Occipital lobe (tissue), 1 donor: ENCODE measurements at regions not wholly inside any gene's neighbourhood (a gene's known extent, or its start where the extent isn't known, plus 50 kb on each side); places are given as distances from the start of the nearest gene placed in this dataset.
A peak's percentile ranks its signal among the peaks of the same experiment; 100 is the strongest.

Experiments
- DNase-seq: peaks from one replicate; lab custom pipeline; 2025; lab: John Stamatoyannopoulos, UW

- no peak for DNase-seq
Observed at GRCh38 chr4:57614257-57614932, 504.2 kb upstream of the IGFBP7 start.

DNA sequence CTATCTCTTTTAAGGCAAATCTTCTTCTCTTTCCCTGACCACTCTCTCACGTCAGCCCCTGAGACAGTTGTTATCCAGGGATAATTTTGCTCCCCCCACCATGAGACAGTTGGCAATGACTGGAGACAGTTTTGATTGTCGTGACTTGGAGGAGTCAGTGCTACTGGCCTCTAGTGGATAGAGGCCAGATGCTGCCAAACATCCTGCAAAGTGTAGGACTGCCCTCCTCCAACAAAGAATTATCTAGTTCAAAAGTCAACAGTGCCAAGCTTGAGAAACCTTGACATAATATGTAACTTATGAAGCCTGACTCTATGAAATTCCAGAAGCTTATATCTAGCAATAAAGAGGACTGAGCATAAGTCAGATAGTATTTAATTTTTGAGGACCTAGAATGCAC lies 502.1 kb upstream of the IGFBP7 start:
- no peak for DNase-seq

DNA sequence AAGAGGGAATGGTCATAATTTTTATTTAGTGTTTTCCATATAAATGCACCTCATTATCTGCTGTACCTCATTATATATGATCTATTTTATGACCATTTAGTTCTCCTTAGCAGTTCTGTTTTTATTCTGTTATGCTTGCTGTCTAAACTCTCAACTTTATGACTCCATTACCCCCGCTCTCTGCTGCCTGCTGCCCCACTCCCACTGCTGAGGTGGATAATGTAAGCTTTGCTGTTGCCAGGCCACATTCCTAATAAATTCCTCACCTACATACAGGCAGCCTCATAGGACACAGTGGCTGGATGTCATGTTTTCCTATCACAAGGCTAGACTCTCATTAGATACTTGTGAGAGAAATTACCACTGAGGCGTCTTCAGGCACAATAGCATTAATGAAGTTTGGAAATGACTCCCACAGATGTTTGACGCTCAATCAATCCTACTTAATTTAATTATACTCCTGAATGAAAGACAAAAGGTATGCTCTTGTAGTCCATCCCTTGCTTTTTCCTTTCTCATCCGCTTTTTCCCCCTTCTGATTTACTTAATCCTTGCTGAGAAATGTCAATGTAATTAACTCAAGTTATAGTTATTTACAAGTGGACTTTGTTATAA lies 497.5 kb upstream of the IGFBP7 start:
- no peak for DNase-seq

- no peak for DNase-seq
Observed at GRCh38 chr4:57605376-57605775, 495.2 kb upstream of the IGFBP7 start.

DNA sequence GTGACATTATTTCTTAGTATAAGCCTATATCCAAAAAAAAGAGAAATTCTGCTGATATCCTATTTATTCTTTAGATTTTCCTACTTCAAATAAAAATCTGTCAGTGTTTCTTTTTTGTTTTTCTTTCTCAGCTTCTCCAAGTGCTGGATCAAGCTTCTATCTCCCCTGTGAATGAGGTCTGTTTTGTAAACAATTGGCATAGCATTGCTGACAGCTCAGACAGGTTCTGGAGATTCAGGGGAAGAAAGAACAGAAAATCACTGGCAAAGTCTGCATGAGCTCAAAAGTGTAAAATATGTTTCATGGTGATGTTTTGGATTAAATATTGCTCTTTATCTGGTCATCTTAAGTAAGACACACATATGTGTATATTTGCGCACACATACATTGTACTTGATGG lies 492.0 kb upstream of the IGFBP7 start:
- no peak for DNase-seq

- DNase-seq = no peak
Observed at GRCh38 chr4:57591073-57591472, 480.9 kb upstream of the IGFBP7 start.

DNA sequence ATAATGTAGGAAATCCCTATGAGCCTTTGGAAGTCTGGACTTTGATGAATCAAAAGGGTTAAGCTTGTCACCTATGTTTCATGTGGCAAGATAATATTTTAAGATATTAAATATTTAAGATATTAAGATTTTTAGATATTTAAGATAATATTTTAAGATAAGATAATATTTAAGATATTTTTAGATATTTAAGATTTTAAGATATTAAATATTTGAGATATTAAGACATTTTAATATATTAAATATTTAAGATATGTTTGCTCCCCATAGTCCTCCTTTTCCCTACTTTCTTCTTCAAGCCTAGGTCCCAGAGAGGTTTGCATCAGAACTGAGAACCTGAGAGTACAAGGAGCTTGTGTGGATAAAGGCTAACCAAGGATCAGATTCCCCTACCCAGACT lies 478.4 kb upstream of the IGFBP7 start:
- no peak for DNase-seq

GRCh38 chr4:57580710-57581599 lies 470.8 kb upstream of the IGFBP7 start:
- no peak for DNase-seq

DNA sequence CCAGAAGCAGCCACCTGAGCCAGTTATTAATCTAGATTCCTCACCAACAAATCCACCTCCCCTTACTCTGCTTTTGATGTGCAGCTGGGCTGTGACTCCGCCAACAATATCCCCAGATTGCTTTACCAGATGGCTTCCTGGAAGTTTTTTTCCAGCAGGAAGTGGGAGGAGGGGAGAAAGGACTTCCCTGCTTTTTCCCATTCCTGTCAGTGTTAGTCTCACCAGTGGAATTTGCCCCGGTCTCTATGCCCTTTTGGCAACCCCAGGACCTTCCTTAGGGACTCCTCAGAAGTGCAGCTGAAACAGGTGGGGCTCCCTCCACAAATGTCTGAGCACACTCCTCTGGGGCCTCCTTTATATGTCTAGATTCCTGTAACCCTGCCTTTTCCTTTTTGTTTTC lies 465.2 kb upstream of the IGFBP7 start:
- no peak for DNase-seq

DNA sequence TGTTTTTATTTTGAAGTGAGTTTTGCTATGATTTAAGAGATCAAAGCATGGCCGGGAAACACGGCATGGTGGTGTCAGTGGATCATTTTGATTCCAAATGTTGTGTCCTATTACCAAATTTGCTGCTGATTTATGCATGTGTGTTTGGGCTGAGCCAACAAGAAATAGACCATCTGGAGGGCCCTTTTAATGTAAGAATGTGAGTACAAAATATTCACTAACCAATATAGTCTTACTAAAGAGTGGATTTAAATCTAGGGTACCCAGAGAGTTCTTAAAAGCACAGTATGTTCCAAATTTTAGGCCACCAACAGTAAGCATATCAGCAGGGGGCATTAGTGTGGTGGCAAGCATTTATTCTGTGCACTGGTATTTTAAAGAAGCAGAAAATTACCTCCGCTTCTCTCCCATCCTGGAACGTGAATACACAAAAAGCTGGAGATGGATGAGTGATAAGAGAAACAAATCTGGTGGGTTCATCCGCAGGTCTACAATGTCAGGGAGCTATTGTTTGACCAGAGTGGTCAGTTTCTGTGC lies 444.4 kb upstream of the IGFBP7 start:
- no peak for DNase-seq

- no peak for DNase-seq
Observed at GRCh38 chr4:57553728-57554127, 443.5 kb upstream of the IGFBP7 start.

- peak; percentile 2 for DNase-seq
Observed at GRCh38 chr4:57550198-57550597, 440.0 kb upstream of the IGFBP7 start.

DNA sequence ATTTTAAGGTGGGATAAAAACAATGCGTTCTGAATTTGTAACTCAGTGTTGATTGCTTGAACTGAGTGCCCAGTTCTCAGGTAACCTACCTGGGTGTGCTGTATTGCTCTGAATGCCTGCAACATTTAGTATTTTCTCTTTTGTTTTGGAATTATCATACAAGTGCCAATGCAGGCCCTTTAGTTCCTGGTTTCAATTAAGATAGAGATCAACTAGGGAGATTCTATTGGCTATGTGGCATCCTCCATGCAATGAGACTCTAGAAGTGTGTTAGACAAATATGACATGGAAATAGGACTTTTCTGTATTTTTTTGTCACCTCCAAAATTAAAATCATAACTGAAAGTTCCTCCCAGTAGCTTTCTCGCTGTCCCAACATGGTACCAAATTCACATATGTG lies 438.7 kb upstream of the IGFBP7 start:
- DNase-seq = no peak

DNA sequence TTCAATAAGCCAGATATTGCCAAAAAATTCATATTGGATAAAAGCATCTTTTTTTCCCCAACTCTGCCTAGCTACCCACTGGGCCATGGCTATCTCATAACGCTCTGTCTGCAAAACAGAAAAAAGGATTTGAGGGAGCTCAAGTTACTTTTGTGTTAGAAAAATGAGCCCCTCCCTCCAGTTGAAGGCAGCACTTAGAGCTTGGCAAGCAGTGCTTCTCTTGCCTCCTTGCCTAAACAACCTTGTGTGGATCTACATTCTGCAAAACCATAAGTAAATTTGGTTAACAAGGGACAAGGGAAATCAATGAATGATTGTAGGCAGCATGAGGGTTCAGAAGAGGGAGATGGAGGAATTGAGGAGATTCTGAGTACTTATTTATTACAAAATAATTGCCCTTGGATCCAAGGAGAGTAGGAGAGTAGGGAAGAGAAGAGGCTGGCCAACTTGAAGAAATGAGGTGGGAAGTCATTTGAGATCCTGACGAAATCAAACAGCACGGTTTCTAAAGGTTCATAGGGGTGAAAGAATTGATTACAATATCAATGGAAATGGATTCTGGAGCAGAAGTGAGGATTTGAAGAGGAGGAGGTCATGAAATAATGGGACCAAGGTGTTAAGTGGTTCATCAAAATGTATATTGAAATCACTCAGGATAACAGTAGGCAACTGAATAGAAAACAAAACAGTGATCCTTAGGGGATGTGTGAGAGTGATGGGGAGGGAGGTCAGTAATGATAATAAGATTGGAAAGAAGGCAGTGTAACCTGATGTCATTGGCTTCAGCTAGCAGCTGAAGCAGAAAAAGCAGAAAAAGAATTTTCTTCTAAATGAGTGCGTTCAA lies 434.8 kb upstream of the IGFBP7 start:
- no peak for DNase-seq

- DNase-seq = no peak
Observed at GRCh38 chr4:57504797-57505530, 394.8 kb upstream of the IGFBP7 start.

- DNase-seq = no peak
Observed at GRCh38 chr4:57504139-57504538, 394.0 kb upstream of the IGFBP7 start.

GRCh38 chr4:57501720-57502119 lies 391.5 kb upstream of the IGFBP7 start:
- DNase-seq = peak; percentile 21

- DNase-seq = no peak
Observed at GRCh38 chr4:57499786-57500185, 389.6 kb upstream of the IGFBP7 start.

GRCh38 chr4:57498251-57498650 lies 388.1 kb upstream of the IGFBP7 start:
- no peak for DNase-seq

DNA sequence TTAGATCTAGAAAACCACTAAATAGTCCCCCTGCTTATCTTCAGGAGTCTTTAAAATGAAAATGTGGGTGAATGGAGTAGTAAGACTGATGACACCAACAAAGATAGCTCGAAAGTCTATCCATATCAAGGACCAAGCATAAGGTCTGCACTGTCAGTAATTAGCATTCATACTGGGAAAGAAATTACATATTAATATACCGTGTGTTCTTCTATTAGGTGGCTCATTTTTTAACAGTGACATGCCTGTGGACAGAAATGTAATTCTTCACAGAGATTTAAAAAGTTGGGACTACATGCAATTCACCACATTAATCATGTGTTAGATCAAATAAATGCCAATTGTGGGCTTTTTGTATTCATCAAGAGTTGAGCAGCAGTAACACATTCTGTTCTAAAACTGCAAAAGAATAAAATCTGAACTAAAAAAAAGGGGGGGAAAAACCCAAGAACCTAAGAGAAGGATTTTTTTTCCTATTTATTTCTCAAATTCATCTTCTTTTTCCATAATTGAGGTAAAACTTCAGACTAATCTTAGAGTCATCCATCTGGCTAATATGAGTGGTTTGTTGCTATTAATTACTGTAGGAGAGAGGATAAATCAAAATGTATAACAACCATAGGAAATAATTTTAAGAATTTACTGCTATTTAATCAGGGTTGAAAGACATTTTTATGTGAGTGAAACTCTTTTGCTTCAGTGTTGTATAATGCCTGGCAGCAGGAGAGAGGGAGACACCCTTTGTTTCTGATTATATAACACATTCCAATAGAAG lies 386.7 kb upstream of the IGFBP7 start:
- DNase-seq = no peak
